ENCODE measurements at regions not wholly inside any gene's neighbourhood (a gene's known extent, or its start where the extent isn't known, plus 50 kb on each side); places are given as distances from the start of the nearest gene placed in this dataset.

DNA sequence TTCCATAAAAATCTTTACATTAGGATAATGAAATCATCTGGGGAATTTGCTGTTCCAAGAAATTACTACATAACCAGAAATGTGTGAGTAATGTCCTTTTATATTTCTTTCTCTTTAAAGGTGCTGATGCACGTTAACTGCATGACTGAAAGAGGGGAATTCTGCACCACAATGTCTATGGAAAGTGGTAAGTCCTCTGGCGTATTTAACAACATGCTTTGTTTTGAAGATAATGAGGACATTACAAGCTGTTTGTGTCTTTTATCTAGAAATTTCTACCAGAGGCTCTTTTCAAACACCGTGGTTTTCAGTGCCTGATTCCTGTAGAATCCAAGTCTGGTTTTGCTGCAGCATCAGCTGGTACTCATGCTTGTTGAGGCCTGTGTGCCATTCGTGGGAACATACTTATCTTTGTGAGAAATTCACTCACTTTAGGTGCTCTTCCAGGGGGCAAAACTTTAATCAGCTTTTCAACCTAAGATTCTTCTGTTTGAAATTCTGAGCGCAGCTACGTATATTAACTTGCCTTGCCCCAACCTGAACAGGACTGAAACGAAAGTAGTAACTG lies 257.2 kb downstream of the PDHA2 start:
- no peaks in the 10 kb centered on the region for H3K36me3 ChIP-seq (ENCODE audit: insufficient read depth, low read length)
- H3K9ac ChIP-seq (ENCODE audit: low read depth, low read length) = no peak overlapping the region
- 0 out of 2 replicates have a peak, but pooled peaks cover 2% of the 10 kb centered on the region for H3K9me3 ChIP-seq (ENCODE audit: control insufficient read depth, insufficient read depth, low read length)
- H3K4me1 ChIP-seq (ENCODE audit: insufficient read depth, low read length) = peaks cover 6% of the 10 kb centered on the region; the same call in 1 of the 2 replicates

GRCh38 chr4:96097693-96098092 lies 257.8 kb downstream of the PDHA2 start:
- H3K9me3 ChIP-seq (ENCODE audit: control insufficient read depth, insufficient read depth, low read length) = 0 out of 2 replicates have a peak, but pooled peaks cover 2% of the 10 kb centered on the region
- no peak overlapping the region for H3K9ac ChIP-seq (ENCODE audit: low read depth, low read length)
- H3K36me3 ChIP-seq (ENCODE audit: insufficient read depth, low read length) = no peaks in the 10 kb centered on the region
- H3K4me1 ChIP-seq (ENCODE audit: insufficient read depth, low read length) = peaks cover 6% of the 10 kb centered on the region; the same call in 1 of the 2 replicates

- 0 out of 2 replicates have a peak, but pooled peaks cover 2% of the 10 kb centered on the region for H3K9me3 ChIP-seq (ENCODE audit: control insufficient read depth, insufficient read depth, low read length)
- no peak overlapping the region for H3K9ac ChIP-seq (ENCODE audit: low read depth, low read length)
- H3K36me3 ChIP-seq (ENCODE audit: insufficient read depth, low read length) = no peaks in the 10 kb centered on the region
- H3K4me1 ChIP-seq (ENCODE audit: insufficient read depth, low read length) = peaks cover 11% of the 10 kb centered on the region; the same call in 1 of the 2 replicates
Measured at GRCh38 chr4:96099031-96099430, 259.1 kb downstream of the PDHA2 start.

- Histone ChIP-seq H3K9ac (ENCODE audit: low read depth, low read length) (no peak overlapping the region), H3K9me3 (ENCODE audit: control insufficient read depth, insufficient read depth, low read length) (0 out of 2 replicates have a peak, but pooled peaks cover 2% of the 10 kb centered on the region), H3K36me3 (ENCODE audit: insufficient read depth, low read length) (no peaks in the 10 kb centered on the region), H3K4me1 (ENCODE audit: insufficient read depth, low read length) (peaks cover 6% of the 10 kb centered on the region; the same call in 1 of the 2 replicates)
Measured at GRCh38 chr4:96102541-96103026, 262.7 kb downstream of the PDHA2 start.

GRCh38 chr4:96103086-96103485 lies 263.2 kb downstream of the PDHA2 start:
- H3K9ac ChIP-seq (ENCODE audit: low read depth, low read length) = no peak overlapping the region
- 0 out of 2 replicates have a peak, but pooled peaks cover 5% of the 10 kb centered on the region for H3K4me1 ChIP-seq (ENCODE audit: insufficient read depth, low read length)
- 0 out of 2 replicates have a peak, but pooled peaks cover 2% of the 10 kb centered on the region for H3K9me3 ChIP-seq (ENCODE audit: control insufficient read depth, insufficient read depth, low read length)
- no peaks in the 10 kb centered on the region for H3K36me3 ChIP-seq (ENCODE audit: insufficient read depth, low read length)

DNA sequence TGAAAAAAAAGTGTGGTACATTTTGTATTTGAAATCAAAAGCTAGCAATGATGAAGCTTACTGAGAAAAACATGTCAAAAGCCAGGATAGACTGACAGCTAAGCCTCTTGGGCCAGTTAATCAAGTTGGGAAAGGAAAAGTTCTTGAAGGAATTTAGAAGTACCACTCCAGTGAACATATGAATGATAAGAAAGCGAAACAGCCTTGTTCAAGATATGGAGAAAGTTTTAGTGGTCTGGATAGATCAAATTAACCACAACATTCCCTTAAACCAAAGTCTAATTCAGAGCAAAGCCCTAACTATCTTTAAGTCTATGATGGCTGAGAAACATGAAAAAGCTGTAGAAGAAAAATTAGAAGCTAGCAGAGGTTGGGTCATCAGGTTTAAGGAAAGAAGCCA lies 268.3 kb downstream of the PDHA2 start:
- Histone ChIP-seq H3K9me3 (ENCODE audit: control insufficient read depth, insufficient read depth, low read length) (peaks cover 7% of the 10 kb centered on the region; the same call in 1 of the 2 replicates), H3K9ac (ENCODE audit: low read depth, low read length) (no peak overlapping the region), H3K4me1 (ENCODE audit: insufficient read depth, low read length) (0 out of 2 replicates have a peak, but pooled peaks cover under 1% of the 10 kb centered on the region), H3K36me3 (ENCODE audit: insufficient read depth, low read length) (no peaks in the 10 kb centered on the region)

- no peak overlapping the region for H3K9ac ChIP-seq (ENCODE audit: low read depth, low read length)
- H3K4me1 ChIP-seq (ENCODE audit: insufficient read depth, low read length) = no peaks in the 10 kb centered on the region
- no peaks in the 10 kb centered on the region for H3K36me3 ChIP-seq (ENCODE audit: insufficient read depth, low read length)
- H3K9me3 ChIP-seq (ENCODE audit: control insufficient read depth, insufficient read depth, low read length) = peaks cover 7% of the 10 kb centered on the region; the same call in 1 of the 2 replicates
Measured at GRCh38 chr4:96112631-96113030, 272.7 kb downstream of the PDHA2 start.

GRCh38 chr4:96120206-96120605 lies 280.3 kb downstream of the PDHA2 start:
- H3K9me3 ChIP-seq (ENCODE audit: control insufficient read depth, insufficient read depth, low read length) = no peaks in the 10 kb centered on the region
- no peak overlapping the region for H3K9ac ChIP-seq (ENCODE audit: low read depth, low read length)
- no peaks in the 10 kb centered on the region for H3K4me1 ChIP-seq (ENCODE audit: insufficient read depth, low read length)
- H3K36me3 ChIP-seq (ENCODE audit: insufficient read depth, low read length) = no peaks in the 10 kb centered on the region

DNA sequence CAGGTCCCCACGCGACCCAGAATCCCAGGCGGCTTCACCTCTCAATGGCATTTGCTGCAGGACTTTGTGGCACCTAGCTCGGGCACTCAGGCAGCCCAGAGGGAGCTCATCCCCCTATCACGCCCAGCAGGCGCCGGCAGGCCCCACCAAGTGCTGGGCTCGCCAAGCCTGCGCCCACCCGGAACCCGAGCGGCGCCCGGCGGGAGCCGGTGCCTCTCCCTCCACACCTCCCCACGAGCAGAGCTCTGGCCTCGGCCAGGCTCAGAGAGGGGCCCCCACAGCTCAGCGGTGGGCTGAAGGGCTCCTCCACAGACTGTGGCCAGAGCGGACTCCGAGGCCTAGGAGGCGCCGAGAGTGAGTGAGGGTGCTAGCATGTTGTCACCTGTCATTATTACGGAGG lies 286.3 kb downstream of the PDHA2 start:
- Histone ChIP-seq H3K4me1 (ENCODE audit: insufficient read depth, low read length) (no peaks in the 10 kb centered on the region), H3K9ac (ENCODE audit: low read depth, low read length) (no peak overlapping the region), H3K9me3 (ENCODE audit: control insufficient read depth, insufficient read depth, low read length) (no peaks in the 10 kb centered on the region), H3K36me3 (ENCODE audit: insufficient read depth, low read length) (no peaks in the 10 kb centered on the region)

DNA sequence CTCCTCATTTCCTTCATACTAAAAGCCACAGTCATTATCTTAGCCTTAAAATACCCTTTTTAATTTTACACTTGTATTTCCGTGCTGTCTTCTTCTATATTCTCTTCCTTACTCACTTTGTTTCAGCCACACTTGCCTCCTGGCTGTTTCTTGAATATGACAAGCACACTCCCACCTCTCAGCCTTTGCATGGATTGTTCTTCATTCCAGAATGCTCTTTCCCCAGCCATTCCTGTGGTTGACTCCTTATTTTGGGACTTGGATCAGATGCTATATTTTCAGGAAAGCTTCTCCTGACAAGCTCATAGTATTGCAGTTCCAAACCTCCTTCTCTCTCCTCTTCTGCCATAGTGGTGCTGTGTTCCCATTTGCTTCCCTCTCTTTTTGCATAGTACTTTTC lies 291.3 kb downstream of the PDHA2 start:
- H3K9me3 ChIP-seq (ENCODE audit: control insufficient read depth, insufficient read depth, low read length) = no peaks in the 10 kb centered on the region
- no peaks in the 10 kb centered on the region for H3K4me1 ChIP-seq (ENCODE audit: insufficient read depth, low read length)
- no peak overlapping the region for H3K9ac ChIP-seq (ENCODE audit: low read depth, low read length)
- H3K36me3 ChIP-seq (ENCODE audit: insufficient read depth, low read length) = no peaks in the 10 kb centered on the region

DNA sequence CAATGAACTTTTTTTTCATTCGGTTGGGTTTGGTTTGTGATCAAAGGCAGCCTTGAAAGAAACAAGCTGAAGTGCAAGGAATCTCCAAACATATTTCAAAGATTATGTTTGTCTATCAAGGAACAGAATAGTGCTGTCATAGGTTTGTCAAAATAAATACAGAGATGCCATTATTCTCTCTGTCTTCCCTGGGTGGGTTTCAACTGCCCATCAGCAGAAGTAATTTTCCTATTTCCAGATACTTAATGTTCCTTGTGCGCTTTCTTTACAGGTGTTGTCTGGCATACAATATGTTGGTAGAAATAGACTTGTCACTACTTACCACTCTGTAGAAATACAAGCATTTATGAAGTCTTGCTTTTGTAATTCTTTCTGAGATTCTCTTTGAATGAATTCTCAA lies 294.9 kb downstream of the PDHA2 start:
- Histone ChIP-seq H3K9ac (ENCODE audit: low read depth, low read length) (no peak overlapping the region), H3K36me3 (ENCODE audit: insufficient read depth, low read length) (no peaks in the 10 kb centered on the region), H3K4me1 (ENCODE audit: insufficient read depth, low read length) (no peaks in the 10 kb centered on the region), H3K9me3 (ENCODE audit: control insufficient read depth, insufficient read depth, low read length) (no peaks in the 10 kb centered on the region)

- Histone ChIP-seq H3K4me1 (ENCODE audit: insufficient read depth, low read length) (no peaks in the 10 kb centered on the region), H3K36me3 (ENCODE audit: insufficient read depth, low read length) (no peaks in the 10 kb centered on the region), H3K9me3 (ENCODE audit: control insufficient read depth, insufficient read depth, low read length) (no peaks in the 10 kb centered on the region), H3K9ac (ENCODE audit: low read depth, low read length) (no peak overlapping the region)
Measured at GRCh38 chr4:96136056-96136455, 296.2 kb downstream of the PDHA2 start.

DNA sequence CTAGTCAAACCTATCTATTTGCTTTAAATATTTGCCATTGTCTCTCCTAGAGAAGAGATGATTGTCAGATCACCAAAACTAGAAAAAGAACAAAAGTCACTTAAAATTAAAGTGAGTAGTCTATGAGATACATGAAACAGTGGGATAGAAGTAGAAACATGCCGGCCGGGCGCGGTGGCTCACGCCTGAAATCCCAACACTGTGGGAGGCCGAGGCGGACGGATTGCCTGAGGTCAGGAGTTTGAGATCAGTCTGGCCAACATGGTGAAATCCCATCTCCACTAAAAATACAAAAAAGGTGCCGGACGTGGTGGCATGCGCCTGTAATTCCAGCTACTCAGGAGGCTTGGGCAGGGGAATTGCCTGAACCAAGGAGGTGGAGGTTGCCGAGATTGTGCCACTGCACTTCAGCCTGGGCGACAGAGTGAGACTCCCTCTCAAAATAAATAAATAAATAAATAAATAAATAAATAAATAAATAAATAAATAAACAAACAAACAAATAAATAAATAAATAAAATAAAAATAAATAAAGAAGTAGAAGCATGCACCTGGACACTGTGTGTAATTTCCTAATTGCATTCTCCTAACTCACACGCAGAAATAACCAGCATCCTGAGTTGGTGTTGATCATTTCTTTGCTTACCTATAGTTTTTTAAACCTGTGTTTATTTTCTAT lies 299.5 kb downstream of the PDHA2 start:
- no peaks in the 10 kb centered on the region for H3K36me3 ChIP-seq (ENCODE audit: insufficient read depth, low read length)
- H3K9me3 ChIP-seq (ENCODE audit: control insufficient read depth, insufficient read depth, low read length) = no peaks in the 10 kb centered on the region
- H3K4me1 ChIP-seq (ENCODE audit: insufficient read depth, low read length) = no peaks in the 10 kb centered on the region
- no peak overlapping the region for H3K9ac ChIP-seq (ENCODE audit: low read depth, low read length)

GRCh38 chr4:96145601-96146000 lies 305.7 kb downstream of the PDHA2 start:
- no peaks in the 10 kb centered on the region for H3K36me3 ChIP-seq (ENCODE audit: insufficient read depth, low read length)
- no peaks in the 10 kb centered on the region for H3K9me3 ChIP-seq (ENCODE audit: control insufficient read depth, insufficient read depth, low read length)
- no peak overlapping the region for H3K9ac ChIP-seq (ENCODE audit: low read depth, low read length)
- H3K4me1 ChIP-seq (ENCODE audit: insufficient read depth, low read length) = no peaks in the 10 kb centered on the region

DNA sequence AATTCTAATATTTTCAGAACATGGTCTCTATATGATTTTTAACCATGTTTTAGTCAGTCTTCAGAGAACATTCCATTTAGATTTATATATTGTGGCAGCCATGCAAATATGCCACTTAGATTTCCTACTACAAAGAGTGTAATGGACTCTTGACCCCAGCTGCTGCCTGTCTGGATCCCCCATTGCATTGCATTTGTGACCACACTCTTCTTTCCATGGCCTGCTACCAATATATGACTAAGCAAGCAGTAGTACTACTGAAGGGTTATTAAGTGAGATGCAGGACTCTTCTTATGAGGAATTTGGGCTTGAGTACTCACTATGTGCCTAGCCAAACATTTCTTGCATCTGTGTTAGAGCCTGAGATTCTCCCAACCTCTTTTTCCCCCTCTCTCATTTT lies 306.8 kb downstream of the PDHA2 start:
- Histone ChIP-seq H3K36me3 (ENCODE audit: insufficient read depth, low read length) (no peaks in the 10 kb centered on the region), H3K4me1 (ENCODE audit: insufficient read depth, low read length) (no peaks in the 10 kb centered on the region), H3K9me3 (ENCODE audit: control insufficient read depth, insufficient read depth, low read length) (no peaks in the 10 kb centered on the region), H3K9ac (ENCODE audit: low read depth, low read length) (no peak overlapping the region)

Data from ES-I3 (cell line).